HG03064 (cell line): ENCODE measurements at regions not wholly inside any gene's neighbourhood (a gene's known extent, or its start where the extent isn't known, plus 50 kb on each side); places are given as distances from the start of the nearest gene placed in this dataset.

Source experiments
- ATAC-seq: cut with Tn5 transposase; IDR thresholded peaks from one replicate; pipeline ENCODE4 v1.9.1; 2021; ENCODE audit warnings: low read depth; ENCODE audit not compliant: unreplicated experiment

DNA sequence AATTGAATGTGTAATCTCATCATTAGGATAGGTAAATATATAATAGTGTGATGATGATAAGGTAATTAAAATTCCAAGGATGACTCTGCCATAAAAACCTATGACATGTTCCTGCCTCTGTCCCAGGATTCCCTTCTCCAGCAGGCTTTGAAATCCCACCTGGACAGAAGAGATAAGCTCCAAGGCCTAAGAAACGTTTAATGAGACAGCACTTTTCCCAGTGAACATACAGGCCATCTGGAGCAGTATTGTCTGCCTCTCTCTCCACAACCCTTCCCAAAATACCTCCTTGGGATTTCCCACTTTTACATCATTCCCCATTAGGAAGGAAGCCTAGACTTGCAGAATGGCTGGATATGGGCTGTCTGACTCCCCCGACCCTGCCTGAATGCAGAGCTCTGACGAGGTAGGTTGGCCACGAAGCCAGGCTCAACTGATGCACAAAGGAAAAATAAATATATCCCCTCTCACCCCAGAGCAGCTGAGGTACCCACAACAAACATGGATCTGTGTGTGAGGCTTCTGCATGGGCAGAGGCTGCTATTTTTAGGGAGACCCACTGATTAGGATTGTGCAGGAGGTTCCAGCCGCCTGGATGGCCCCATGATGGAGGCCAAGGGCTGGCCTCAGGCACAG, 71.0 kb downstream of the TMPRSS5 start:
- ATAC-seq = no peak

DNA sequence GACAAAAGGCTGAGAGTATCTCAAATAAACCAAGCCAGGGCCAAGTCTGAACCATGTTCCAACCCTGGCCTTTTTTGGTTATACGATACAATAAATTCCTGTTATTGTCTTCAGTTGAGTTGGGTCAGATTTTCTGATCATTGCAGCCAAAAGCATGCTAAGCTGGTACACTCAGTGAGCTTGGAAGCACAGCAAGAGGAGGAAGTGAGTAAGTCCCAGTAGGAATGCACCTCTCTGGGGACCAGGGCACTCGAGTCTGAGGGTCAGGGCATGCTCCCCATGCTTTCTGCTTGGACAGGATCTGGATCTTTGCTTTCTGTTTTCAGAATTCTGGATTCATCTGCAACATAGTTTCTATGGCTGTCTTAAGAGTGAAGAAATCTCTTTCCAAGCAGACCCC, 73.1 kb downstream of the TMPRSS5 start:
- no peak for ATAC-seq

DNA sequence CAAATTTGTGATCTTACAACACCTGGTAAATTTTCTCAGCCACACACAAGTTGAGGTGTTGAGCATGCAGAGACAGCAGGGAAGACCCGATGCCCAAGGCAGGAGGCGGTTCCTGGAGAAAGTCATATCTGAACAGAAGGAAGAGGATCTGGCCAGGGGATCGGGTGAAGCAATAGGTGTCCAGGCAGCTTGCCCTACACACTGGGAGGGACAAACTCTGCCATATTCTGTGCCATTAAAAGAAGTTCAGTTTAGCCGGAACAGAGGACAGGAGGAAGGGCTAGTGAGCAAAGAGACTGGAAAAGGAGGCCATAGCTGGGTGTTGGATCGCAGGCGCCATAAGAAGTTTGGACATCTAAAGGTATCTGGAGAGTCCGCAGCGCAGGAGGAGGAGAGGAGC, 76.5 kb downstream of the TMPRSS5 start:
- ATAC-seq = no peak

DNA sequence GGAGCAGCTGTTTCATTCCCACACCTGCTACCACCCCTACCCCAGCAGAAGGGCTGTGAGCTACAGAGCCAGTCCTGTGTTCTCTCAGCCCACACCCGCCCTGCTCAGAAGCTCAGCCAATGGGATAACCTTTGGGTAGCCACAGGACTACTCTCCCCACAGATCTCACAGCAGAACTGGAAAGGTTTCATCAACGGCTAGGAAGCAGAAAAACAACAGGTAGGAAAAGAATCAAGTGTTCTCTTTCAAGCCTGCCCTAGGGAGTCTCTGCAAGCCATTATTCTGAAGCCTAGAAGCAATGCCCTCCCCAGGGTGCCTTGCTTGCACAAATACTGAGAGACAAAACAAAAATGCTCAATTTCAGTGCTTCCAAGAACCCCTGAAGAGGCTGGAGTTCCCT, 77.2 kb downstream of the TMPRSS5 start:
- ATAC-seq = no peak

GRCh38 chr11:113627946-113628345, 78.2 kb downstream of the TMPRSS5 start:
- ATAC-seq = no peak

DNA sequence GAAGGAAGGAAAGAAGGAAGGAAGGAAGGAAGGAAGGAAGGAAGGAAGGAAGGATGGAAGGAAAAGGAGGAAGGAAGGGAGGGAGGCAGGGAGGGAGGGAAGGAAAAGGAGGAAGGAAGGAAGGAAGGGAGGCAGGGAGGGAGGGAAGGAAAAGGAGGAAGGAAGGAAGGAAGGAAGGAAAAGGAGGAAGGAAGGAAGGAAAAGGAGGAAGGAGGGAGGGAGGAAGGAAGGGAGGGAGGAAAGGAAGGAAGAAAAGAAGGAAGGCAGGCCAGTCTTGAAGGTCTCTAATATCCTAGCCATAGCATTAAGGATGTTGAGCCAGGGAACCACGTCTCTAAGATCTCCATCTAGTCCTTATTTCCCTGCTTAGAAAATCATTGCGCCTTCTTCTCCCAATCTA, 78.8 kb downstream of the TMPRSS5 start:
- no peak for ATAC-seq

DNA sequence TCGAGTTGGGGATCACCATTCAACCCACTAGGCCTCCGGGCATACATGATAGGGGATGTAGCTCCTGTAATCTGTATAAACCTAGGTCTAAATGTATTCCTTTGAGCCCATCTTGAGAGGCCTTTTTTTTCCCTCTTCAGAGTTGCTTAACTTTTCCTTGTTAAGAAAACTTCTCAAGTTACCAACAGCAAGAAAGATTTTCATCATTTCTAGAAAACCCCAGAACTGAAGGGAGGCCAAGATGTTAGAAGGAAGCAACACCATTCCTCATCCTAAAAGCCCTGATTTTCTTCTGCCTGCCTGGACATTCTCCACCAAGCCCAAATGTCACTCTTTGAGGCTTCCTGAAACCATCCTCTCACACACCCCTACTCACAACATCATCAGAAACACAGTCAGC, 79.4 kb downstream of the TMPRSS5 start:
- no peak for ATAC-seq

DNA sequence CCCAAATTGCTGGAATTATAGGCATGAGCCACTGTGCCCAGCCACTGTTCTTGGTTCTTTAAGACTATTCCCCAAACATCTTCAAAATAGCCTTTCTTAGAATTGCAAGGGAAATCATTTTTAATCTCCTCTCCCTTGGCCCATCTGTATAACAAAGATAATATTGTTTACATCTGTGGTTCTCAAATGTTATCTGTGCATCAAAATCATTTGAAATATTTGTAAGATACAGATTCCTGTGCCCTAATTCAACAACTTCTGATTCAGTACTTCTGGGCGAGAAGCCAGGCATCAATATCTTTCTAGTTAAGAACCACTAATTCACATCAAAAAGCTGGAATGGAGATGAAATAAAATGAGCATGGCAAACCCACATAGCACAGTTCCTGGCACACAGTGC, 83.0 kb downstream of the TMPRSS5 start:
- no peak for ATAC-seq

DNA sequence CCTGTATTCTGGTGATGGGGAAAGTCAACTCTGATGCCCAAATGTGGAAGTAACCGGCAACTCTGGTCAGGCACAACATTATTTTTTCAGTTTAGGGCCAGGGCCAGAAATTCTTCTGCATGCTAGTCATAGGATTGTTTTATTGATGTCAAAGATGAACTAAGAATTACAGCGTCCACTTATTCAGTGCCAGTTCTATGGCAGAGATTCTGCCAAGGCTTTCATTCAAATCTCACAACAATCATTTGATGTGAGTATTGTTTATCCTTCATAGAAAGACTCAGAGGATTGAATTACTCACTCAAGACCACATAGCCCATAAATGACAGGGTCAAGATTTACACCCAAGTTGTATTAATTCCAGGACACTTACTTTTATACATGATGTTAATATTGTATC, 87.7 kb downstream of the TMPRSS5 start:
- ATAC-seq = no peak

DNA sequence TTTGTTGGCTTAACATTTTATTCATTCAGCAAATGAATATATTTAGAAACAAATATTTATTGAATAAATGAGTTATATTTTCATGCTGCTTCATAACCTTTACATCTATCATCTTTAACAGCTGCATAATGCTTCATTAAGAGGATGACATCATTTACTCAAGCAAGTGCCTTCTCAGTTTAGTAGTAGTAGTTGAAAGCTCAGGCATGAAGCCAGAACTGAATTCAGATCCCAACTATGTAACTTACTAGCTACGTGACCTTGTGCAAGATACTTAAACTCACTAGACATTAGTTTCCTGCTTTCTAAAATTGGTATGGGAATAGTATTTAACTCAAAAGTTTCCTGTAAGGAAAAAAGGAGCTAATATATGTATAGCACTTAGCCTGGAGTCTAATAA, 90.3 kb downstream of the TMPRSS5 start:
- no peak for ATAC-seq

- no peak for ATAC-seq
Observed at GRCh38 chr11:113615098-113615497, 91.0 kb downstream of the TMPRSS5 start.

DNA sequence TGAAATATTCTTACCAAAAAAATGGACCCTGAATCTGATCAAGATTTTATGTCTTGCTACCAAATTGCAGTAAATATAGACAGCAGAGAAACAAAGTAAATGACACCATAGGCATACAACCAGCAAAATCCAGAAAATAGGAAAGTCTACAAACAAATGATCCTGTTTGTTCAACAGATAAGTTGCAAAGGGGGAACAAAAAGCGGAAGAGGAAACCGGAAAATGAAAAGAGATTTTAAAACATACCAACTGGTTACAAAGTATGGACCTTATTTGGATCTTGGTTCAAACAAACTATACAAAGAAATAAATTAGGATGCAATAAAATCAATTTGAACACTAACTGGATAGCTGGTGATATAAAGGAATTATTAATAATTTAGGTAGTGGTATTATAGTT, 92.0 kb downstream of the TMPRSS5 start:
- ATAC-seq = no peak

DNA sequence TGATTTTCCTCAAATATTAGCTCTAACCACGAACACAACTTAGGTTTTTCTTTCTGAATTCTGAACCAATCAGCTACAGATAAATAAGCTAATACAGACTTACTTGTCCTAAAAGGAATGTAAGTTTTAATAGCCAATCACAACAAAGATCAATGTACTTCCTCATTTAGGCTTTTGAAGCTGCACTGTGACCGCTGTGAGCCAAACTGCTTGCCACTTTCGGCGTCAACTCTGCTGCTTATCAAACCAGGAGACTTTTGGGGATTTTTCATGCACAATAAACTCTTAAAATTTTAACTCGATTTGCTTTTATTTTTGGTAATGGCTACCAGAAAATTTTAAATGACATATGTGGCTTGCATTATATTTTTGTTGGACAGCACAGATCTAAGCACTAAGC, 92.5 kb downstream of the TMPRSS5 start:
- ATAC-seq = no peak

GRCh38 chr11:113604186-113604585, 101.9 kb downstream of the TMPRSS5 start:
- no peak for ATAC-seq

DNA sequence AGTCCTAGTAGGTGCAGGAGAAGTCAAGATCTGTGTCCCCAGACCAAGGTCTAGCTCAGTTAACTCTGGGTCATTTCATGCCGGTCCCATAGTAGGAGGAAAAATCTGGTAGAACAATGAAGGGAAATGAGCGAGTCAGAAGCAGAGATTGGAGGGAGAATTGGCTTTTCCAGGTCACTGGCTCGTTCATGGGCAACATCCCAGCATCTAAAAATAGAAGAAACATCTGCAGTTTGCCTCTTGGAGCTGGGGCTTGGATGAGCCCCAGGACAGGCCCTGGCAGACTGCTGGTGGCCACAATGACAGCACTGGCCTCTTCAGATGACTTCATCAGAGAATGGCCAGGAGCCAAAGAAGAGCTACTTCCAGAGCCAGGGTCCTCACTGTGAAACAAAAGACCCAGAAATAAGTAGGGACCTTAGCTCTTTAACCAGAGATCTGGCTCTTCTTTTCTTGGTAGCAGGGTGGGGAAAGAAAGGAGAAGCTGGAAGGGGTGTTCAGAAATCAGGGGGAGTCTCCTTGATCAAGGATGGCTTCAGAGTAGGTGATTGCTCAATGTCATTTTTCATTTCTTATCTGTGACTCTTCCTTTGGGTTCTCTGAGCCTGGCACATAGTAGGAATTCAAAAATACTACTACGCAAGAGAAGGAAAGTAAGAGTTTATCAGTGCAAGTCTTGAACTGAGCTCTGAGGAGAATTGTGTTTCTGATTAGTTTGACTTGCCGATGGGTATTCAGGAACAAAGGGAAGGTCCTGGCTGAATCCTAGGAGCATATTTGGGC, 102.6 kb downstream of the TMPRSS5 start:
- ATAC-seq = no peak

GRCh38 chr11:113602483-113602882, 103.6 kb downstream of the TMPRSS5 start:
- no peak for ATAC-seq

GRCh38 chr11:113596658-113597057, 109.5 kb downstream of the TMPRSS5 start:
- ATAC-seq = no peak

DNA sequence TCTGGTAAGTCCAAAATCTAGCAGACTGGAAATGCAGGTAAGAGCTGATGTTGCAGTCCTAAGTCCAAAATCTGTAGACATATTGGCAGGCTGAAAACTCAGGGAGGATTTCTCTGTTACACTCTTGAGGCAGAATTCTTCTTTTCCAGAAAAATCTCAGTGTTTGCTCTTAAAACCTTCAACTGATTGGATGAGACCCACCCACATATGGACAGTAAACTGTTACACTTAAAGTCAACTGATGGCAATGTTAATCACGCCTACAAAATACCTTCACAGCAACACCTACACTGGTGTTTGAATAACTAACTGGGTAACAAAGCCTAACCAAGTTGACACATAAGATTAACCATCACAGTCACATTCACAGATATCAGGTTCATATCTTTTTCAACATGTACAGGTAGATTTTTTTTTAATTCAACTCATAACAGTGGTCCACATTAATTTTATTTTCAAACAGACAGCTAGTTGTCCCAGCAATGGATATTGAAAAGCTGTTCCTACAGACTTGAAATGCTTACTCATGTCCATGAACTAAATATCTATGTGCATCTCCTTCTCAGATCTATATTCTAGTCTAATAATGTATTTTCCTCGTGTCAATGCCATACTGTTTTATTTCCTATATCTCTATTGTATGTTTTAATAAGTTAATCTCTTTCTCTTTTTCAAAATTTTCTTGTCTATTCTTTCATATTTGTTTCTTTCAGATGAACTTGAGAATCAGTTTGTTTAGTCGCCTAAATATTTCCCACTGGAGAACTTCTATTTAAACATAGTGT, 110.1 kb downstream of the TMPRSS5 start:
- ATAC-seq = no peak

- peak; percentile 88 for ATAC-seq
Observed at GRCh38 chr11:113593698-113594308, 112.3 kb downstream of the TMPRSS5 start.

DNA sequence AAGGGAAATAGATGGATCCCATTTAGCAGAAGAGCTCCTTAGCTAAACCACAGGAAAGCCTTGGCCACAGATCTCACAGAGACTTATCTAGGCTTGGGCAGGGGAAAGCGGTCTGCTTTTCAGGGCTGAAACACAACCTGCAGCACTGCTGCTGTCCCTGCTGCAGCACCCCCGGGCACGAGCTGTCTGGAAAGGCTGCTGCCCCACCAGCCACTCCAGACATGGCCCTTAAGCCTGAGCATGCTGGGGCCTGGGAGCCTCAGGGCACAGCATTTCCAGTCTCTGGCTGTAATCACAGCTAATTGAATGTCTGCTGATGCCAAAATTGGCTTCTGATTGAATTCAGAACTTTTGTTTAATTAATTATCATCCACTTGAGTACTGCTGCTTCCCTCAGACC, 115.0 kb downstream of the TMPRSS5 start:
- no peak for ATAC-seq

DNA sequence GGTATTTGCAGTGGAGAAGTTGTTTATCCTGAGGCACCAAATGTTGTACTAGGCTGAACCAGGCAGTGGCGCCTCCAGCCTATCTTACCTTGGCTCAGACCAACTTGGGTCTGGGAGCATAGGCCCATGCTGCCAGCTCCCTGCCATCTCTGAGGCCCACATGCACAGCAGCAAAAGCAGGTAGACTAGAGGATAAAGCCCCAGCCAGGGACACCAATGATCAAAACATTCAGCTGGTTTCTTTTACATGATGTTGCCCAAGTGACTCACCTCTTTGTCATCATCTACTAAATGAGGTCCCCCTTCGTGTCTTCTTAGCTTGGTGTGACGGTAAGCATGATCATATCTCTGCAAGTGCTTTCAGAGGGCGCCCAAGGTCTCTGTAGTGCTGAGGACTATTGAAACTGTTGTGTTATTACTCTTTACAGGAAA, 112.1 kb upstream of the DRD2 start:
- ATAC-seq = peak; percentile 93
